GM21717 (cell line): ENCODE measurements at regions not wholly inside any gene's neighbourhood (a gene's known extent, or its start where the extent isn't known, plus 50 kb on each side); places are given as distances from the start of the nearest gene placed in this dataset.

Experiments
- ATAC-seq: cut with Tn5 transposase; IDR thresholded peaks from one replicate; pipeline ENCODE4 v1.9.1; 2021; ENCODE audit warnings: mild to moderate bottlenecking, moderate library complexity; ENCODE audit not compliant: unreplicated experiment

GRCh38 chr1:82560566-82560965 is 759.8 kb downstream of the ADGRL2 start:
- no peak for ATAC-seq

GRCh38 chr1:82555501-82555900 is 754.8 kb downstream of the ADGRL2 start:
- no peak for ATAC-seq

GRCh38 chr1:82549841-82550240 is 749.1 kb downstream of the ADGRL2 start:
- no peak for ATAC-seq

GRCh38 chr1:82542766-82543165 is 742.0 kb downstream of the ADGRL2 start:
- ATAC-seq = no peak

- ATAC-seq = no peak
These were observed 741.4 kb downstream of the ADGRL2 start for GRCh38 chr1:82542141-82542540.

- no peak for ATAC-seq
These were observed 739.3 kb downstream of the ADGRL2 start for GRCh38 chr1:82540006-82540405.

GRCh38 chr1:82538876-82539275 is 738.1 kb downstream of the ADGRL2 start:
- ATAC-seq = no peak

GRCh38 chr1:82534996-82535395 is 734.3 kb downstream of the ADGRL2 start:
- no peak for ATAC-seq

- ATAC-seq = no peak
These were observed 724.6 kb downstream of the ADGRL2 start for GRCh38 chr1:82525378-82525777.

GRCh38 chr1:82520611-82521010 is 719.9 kb downstream of the ADGRL2 start:
- ATAC-seq = no peak

GRCh38 chr1:82517586-82517985 is 716.9 kb downstream of the ADGRL2 start:
- ATAC-seq = no peak

- ATAC-seq = no peak
These were observed 714.9 kb downstream of the ADGRL2 start for GRCh38 chr1:82515650-82516049.

GRCh38 chr1:82511441-82511840 is 710.7 kb downstream of the ADGRL2 start:
- no peak for ATAC-seq

GRCh38 chr1:82510431-82510830 is 709.7 kb downstream of the ADGRL2 start:
- ATAC-seq = no peak

- no peak for ATAC-seq
These were observed 706.3 kb downstream of the ADGRL2 start for GRCh38 chr1:82507011-82507410.

GRCh38 chr1:82503822-82504221 is 703.1 kb downstream of the ADGRL2 start:
- no peak for ATAC-seq

- ATAC-seq = no peak
These were observed 698.3 kb downstream of the ADGRL2 start for GRCh38 chr1:82499022-82499421.

- no peak for ATAC-seq
These were observed 693.4 kb downstream of the ADGRL2 start for GRCh38 chr1:82494117-82494516.

- no peak for ATAC-seq
These were observed 691.4 kb downstream of the ADGRL2 start for GRCh38 chr1:82492159-82492558.

GRCh38 chr1:82491301-82492048 is 690.7 kb downstream of the ADGRL2 start:
- no peak for ATAC-seq

GRCh38 chr1:82487778-82488177 is 687.0 kb downstream of the ADGRL2 start:
- ATAC-seq = no peak

GRCh38 chr1:82486969-82487368 is 686.2 kb downstream of the ADGRL2 start:
- no peak for ATAC-seq

- no peak for ATAC-seq
These were observed 685.7 kb downstream of the ADGRL2 start for GRCh38 chr1:82486468-82486867.
